SU-DHL-6 (cell line): ENCODE measurements at regions not wholly inside any gene's neighbourhood (a gene's known extent, or its start where the extent isn't known, plus 50 kb on each side); places are given as distances from the start of the nearest gene placed in this dataset.

Experiments
- EZH2phosphoT487 ChIP-seq: fragments of 200-600 bp; sonication (generic), shearing (Covaris generic); conservative IDR thresholded peaks from 2 replicates; pipeline ENCODE4 v1.6.1; 2018; ENCODE audit warnings: mild to moderate bottlenecking, antibody characterized with exemption, low read length, moderate library complexity, mixed read lengths
- TF ChIP-seq, protein P1 (sequence below): fragments of 200-600 bp; sonication (generic); IDR thresholded peaks from one replicate; pipeline ENCODE4 v1.5.1; 2017; ENCODE audit warnings: antibody characterized with exemption, mild to moderate bottlenecking, low read length, moderate library complexity; ENCODE audit not compliant: insufficient read depth, poor library complexity, severe bottlenecking

DNA sequence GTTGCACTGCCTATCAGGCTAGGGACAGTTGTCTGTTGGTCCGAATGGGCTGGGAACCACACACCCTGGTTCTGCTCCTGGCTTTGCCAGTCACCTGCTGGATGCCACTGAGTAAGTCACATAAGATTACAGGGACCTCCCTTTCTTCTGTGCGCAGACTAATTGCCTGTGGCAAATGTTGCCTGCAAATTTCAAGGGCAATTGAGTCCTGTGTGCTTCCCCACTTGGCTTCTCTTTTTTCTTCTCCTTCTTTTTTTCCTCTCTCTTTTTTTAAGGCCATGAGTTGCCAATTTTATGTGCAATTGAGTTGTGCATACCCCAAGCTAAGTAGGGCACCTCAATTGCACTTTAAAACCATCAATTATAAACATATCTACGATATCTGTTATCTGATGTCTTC is 963.4 kb downstream of the MCTP2 start:
- TF ChIP-seq, protein P1, sequence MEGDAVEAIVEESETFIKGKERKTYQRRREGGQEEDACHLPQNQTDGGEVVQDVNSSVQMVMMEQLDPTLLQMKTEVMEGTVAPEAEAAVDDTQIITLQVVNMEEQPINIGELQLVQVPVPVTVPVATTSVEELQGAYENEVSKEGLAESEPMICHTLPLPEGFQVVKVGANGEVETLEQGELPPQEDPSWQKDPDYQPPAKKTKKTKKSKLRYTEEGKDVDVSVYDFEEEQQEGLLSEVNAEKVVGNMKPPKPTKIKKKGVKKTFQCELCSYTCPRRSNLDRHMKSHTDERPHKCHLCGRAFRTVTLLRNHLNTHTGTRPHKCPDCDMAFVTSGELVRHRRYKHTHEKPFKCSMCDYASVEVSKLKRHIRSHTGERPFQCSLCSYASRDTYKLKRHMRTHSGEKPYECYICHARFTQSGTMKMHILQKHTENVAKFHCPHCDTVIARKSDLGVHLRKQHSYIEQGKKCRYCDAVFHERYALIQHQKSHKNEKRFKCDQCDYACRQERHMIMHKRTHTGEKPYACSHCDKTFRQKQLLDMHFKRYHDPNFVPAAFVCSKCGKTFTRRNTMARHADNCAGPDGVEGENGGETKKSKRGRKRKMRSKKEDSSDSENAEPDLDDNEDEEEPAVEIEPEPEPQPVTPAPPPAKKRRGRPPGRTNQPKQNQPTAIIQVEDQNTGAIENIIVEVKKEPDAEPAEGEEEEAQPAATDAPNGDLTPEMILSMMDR = no peak
- no peak for TF ChIP-seq EZH2phosphoT487
